Uterus (tissue), 3 donors: ENCODE measurements at regions not wholly inside any gene's neighbourhood (a gene's known extent, or its start where the extent isn't known, plus 50 kb on each side); places are given as distances from the start of the nearest gene placed in this dataset.
"Not testable (repeated sequence)": the region's sequence is repeated elsewhere in the genome, so short reads cannot be mapped to it uniquely, and the experiment has no call there.

ENCODE experiments used
- DNase-seq, 2 donors: peaks; one replicate each; pipeline ENCODE4 v3.0.0-alpha.2; 2019 to 2020
- H3K27ac ChIP-seq, 2 donors: fragments of 200-600 bp; sonication (generic); 1 replicate in 1 of 2; 2 replicates in 1 of 2; pipeline ENCODE4 v1.5.1; 2016 to 2018
- H3K27me3 ChIP-seq, 2 donors: fragments of 200-600 bp; sonication (generic); one replicate each; pipeline ENCODE4 v1.5.1; 2018 to 2019; ENCODE audit warnings: control low read depth in 1 of 2
- H3K36me3 ChIP-seq, 2 donors: fragments of 200-600 bp; sonication (generic); one replicate each; pipeline ENCODE4 v1.5.1; 2019; ENCODE audit warnings: control low read depth in 1 of 2
- H3K4me1 ChIP-seq, 2 donors: fragments of 200-600 bp; sonication (generic); one replicate each; pipeline ENCODE4 v1.5.1; 2018 to 2019; ENCODE audit warnings: control low read depth in 1 of 2
- H3K4me3 ChIP-seq, 2 donors: fragments of 200-600 bp; sonication (generic); 1 replicate in 1 of 2; 2 replicates in 1 of 2; pipeline ENCODE4 v1.5.1; 2018 to 2019; ENCODE audit warnings: mild to moderate bottlenecking in 1 of 2
- H3K9me3 ChIP-seq, 2 donors: fragments of 200-600 bp; sonication (generic); one replicate each; pipeline ENCODE4 v1.5.1; 2019; ENCODE audit warnings: control low read depth in 1 of 2
- POLR2A ChIP-seq, 2 donors: fragments of 450-650 bp; IDR thresholded peaks; one replicate each; pipeline ENCODE4 v1.6.1; 2016; ENCODE audit warnings: antibody characterized with exemption in 2 of 2, mild to moderate bottlenecking in 1 of 2, moderate library complexity in 1 of 2
- intact Hi-C: fragments of 100-400 bp; cut with DNase I; formaldehyde crosslinking; loops from one replicate; pipeline ENCODE4 v1.15.1; 2023; ENCODE audit warnings: low total_unique reads
- TF ChIP-seq, protein P1 (sequence below), 4 experiments: fragments of 200-600 bp in 2 of 4; fragments of 450-650 bp in 2 of 4; sonication (generic) in 2 of 4; IDR thresholded peaks; one replicate each; pipeline ENCODE4 v1.5.1; 2016 to 2019; ENCODE audit warnings: antibody characterized with exemption in 4 of 4, mild to moderate bottlenecking in 2 of 4, moderate library complexity in 1 of 4
- donor health status: DM: yes; HTN: yes; CAD: no.

DNA sequence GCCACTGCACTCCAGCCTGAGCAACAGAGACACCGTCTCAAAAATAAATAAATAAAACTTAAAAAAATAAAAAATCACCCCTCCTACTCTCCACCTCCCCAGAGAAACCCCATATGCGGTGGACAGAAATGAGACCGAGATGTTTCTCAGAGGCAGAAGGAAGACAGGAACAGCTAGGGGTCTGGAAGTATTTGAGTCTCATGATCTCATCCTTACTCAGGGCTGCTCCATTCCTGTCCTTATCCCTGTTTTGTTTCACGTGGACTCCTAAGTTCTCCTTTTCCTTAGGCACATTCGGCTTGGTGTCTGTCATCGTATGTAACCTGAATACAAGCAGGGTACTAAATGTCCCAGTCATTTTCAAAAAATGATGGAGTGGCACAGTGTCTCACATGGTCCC, 76.1 kb downstream of the C9orf50 start:
- DNase-seq, result no peak
- Histone ChIP-seq H3K4me3 (no peak overlapping the region), H3K9me3 (no peaks in the 10 kb centered on the region), H3K4me1 (no peaks in the 10 kb centered on the region), H3K36me3 (no peaks in the 10 kb centered on the region), H3K27ac (no peak overlapping the region), H3K27me3 (no peaks in the 10 kb centered on the region)
- intact Hi-C loops, result no loop called here
- no peak for TF ChIP-seq POLR2A (IDR thresholded peaks at IDR 0.05)
- TF ChIP-seq, protein P1, sequence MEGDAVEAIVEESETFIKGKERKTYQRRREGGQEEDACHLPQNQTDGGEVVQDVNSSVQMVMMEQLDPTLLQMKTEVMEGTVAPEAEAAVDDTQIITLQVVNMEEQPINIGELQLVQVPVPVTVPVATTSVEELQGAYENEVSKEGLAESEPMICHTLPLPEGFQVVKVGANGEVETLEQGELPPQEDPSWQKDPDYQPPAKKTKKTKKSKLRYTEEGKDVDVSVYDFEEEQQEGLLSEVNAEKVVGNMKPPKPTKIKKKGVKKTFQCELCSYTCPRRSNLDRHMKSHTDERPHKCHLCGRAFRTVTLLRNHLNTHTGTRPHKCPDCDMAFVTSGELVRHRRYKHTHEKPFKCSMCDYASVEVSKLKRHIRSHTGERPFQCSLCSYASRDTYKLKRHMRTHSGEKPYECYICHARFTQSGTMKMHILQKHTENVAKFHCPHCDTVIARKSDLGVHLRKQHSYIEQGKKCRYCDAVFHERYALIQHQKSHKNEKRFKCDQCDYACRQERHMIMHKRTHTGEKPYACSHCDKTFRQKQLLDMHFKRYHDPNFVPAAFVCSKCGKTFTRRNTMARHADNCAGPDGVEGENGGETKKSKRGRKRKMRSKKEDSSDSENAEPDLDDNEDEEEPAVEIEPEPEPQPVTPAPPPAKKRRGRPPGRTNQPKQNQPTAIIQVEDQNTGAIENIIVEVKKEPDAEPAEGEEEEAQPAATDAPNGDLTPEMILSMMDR (IDR thresholded peaks at IDR 0.05), result no peak

GRCh38 chr9:129542741-129543140, 78.2 kb downstream of the C9orf50 start:
- Histone ChIP-seq H3K4me1 (no peaks in the 10 kb centered on the region), H3K27me3 (no peaks in the 10 kb centered on the region), H3K9me3 (no peaks in the 10 kb centered on the region), H3K27ac (no peak overlapping the region), H3K36me3 (no peaks in the 10 kb centered on the region), H3K4me3 (no peak overlapping the region)
- TF ChIP-seq, protein P1 (IDR thresholded peaks at IDR 0.05), result no peak
- TF ChIP-seq POLR2A (IDR thresholded peaks at IDR 0.05), result no peak
- intact Hi-C loops, result no loop called here
- no peak for DNase-seq

- TF ChIP-seq POLR2A (IDR thresholded peaks at IDR 0.05), result no peak
- TF ChIP-seq, protein P1 (IDR thresholded peaks at IDR 0.05), result no peak
- no peak for DNase-seq
- Histone ChIP-seq H3K4me1 (no peaks in the 10 kb centered on the region), H3K36me3 (no peaks in the 10 kb centered on the region), H3K4me3 (no peak overlapping the region), H3K9me3 (no peaks in the 10 kb centered on the region), H3K27me3 (no peaks in the 10 kb centered on the region), H3K27ac (no peak overlapping the region)
- intact Hi-C loops, result no loop called here
Observed at GRCh38 chr9:129541270-129541669, 79.6 kb downstream of the C9orf50 start.

GRCh38 chr9:129539446-129539845, 81.5 kb downstream of the C9orf50 start:
- H3K27ac ChIP-seq, result no peak overlapping the region
- DNase-seq, result no peak
- H3K36me3 ChIP-seq, result no peaks in the 10 kb centered on the region
- H3K9me3 ChIP-seq, result no peaks in the 10 kb centered on the region
- H3K27me3 ChIP-seq, result no peaks in the 10 kb centered on the region
- no peak overlapping the region for H3K4me3 ChIP-seq
- TF ChIP-seq, protein P1 (IDR thresholded peaks at IDR 0.05), result no peak
- TF ChIP-seq POLR2A (IDR thresholded peaks at IDR 0.05), result no peak
- H3K4me1 ChIP-seq, result no peaks in the 10 kb centered on the region
- intact Hi-C loops, result no loop called here

GRCh38 chr9:129531860-129532402, 89.0 kb downstream of the C9orf50 start:
- H3K4me1 ChIP-seq, intact Hi-C loops, H3K36me3 ChIP-seq, H3K27me3 ChIP-seq, H3K9me3 ChIP-seq, H3K27ac ChIP-seq, DNase-seq, H3K4me3 ChIP-seq: not testable (repeated sequence)

- H3K36me3 ChIP-seq, H3K4me3 ChIP-seq, H3K4me1 ChIP-seq, H3K27me3 ChIP-seq, intact Hi-C loops, H3K27ac ChIP-seq, DNase-seq, H3K9me3 ChIP-seq: not testable (repeated sequence)
Observed at GRCh38 chr9:129527955-129528354, 92.9 kb downstream of the C9orf50 start.
